A673 (cell line): ENCODE measurements at regions not wholly inside any gene's neighbourhood (a gene's known extent, or its start where the extent isn't known, plus 50 kb on each side); places are given as distances from the start of the nearest gene placed in this dataset.

ENCODE experiments used
- CTCF ChIP-seq: fragments of 300-800, 200-600 bp; sonication (generic); conservative IDR thresholded peaks from 2 replicates; pipeline ENCODE4 v1.5.1; 2017; ENCODE audit warnings: low read depth, mild to moderate bottlenecking, antibody characterized with exemption, low read length, moderate library complexity, mixed read lengths
- EZH2 ChIP-seq: fragments of 200-600 bp; sonication (generic); IDR thresholded peaks from 2 replicates; pipeline ENCODE4 v1.6.1; 2017; ENCODE audit warnings: borderline replicate concordance, low read depth, mild to moderate bottlenecking, mixed read lengths, antibody characterized with exemption, low read length; ENCODE audit not compliant: poor library complexity, severe bottlenecking

GRCh38 chr6:1003394-1004160 is 308.3 kb upstream of the FOXQ1 start:
- TF ChIP-seq CTCF, result no peak
- TF ChIP-seq EZH2, result no peak
